ENCODE measurements at regions not wholly inside any gene's neighbourhood (a gene's known extent, or its start where the extent isn't known, plus 50 kb on each side); places are given as distances from the start of the nearest gene placed in this dataset.

DNA sequence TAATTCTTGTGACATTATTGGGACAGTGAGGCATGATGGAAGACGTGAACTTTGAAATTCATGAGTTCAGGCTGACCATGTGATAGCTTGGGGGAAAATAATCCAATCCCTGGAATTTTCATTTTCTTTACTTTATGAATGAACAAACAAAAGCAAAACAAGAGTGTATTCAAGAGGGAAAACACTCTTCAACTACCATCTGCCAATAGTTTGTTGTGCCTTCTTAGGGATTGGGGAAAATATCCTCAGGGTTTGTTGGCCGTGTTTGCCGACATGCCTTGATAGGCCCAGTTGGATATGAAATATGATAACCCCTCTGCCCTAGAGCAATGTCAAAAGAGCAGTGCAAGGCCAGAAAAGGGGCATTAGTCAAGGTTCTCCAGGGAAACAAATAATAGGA, 80.8 kb upstream of the CLNK start:
- no peak for TF ChIP-seq POLR2A (IDR thresholded peaks at IDR 0.05)
- TF ChIP-seq, protein P1, sequence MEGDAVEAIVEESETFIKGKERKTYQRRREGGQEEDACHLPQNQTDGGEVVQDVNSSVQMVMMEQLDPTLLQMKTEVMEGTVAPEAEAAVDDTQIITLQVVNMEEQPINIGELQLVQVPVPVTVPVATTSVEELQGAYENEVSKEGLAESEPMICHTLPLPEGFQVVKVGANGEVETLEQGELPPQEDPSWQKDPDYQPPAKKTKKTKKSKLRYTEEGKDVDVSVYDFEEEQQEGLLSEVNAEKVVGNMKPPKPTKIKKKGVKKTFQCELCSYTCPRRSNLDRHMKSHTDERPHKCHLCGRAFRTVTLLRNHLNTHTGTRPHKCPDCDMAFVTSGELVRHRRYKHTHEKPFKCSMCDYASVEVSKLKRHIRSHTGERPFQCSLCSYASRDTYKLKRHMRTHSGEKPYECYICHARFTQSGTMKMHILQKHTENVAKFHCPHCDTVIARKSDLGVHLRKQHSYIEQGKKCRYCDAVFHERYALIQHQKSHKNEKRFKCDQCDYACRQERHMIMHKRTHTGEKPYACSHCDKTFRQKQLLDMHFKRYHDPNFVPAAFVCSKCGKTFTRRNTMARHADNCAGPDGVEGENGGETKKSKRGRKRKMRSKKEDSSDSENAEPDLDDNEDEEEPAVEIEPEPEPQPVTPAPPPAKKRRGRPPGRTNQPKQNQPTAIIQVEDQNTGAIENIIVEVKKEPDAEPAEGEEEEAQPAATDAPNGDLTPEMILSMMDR (IDR thresholded peaks at IDR 0.05 in 4 of 5, conservative IDR thresholded peaks at IDR 0.05 in 1 of 5) = no peak

Measured in gastrocnemius medialis (tissue), 4 donors.